DOHH2 (cell line): ENCODE measurements at regions not wholly inside any gene's neighbourhood (a gene's known extent, or its start where the extent isn't known, plus 50 kb on each side); places are given as distances from the start of the nearest gene placed in this dataset.

Experiments
- CTCF ChIP-seq: fragments of 200-600 bp; sonication (generic); IDR thresholded peaks from one replicate; pipeline ENCODE4 v1.5.1; 2014; ENCODE audit warnings: antibody characterized with exemption, mild to moderate bottlenecking, low read depth, low read length; ENCODE audit not compliant: poor library complexity, severe bottlenecking
- EZH2phosphoT487 ChIP-seq: fragments of 200-600 bp; sonication (generic); IDR thresholded peaks from 2 replicates; pipeline ENCODE4 v1.6.1; 2017; ENCODE audit warnings: borderline replicate concordance, mild to moderate bottlenecking, antibody characterized with exemption, low read length, moderate library complexity, mixed read lengths

- TF ChIP-seq CTCF (no peak), EZH2phosphoT487 (no peak)
Measured at GRCh38 chr4:137853424-137853823, 321.1 kb upstream of the PCDH18 start.
